GM19395 (cell line): ENCODE measurements at regions not wholly inside any gene's neighbourhood (a gene's known extent, or its start where the extent isn't known, plus 50 kb on each side); places are given as distances from the start of the nearest gene placed in this dataset.
A peak's percentile ranks its signal among the peaks of the same experiment; 100 is the strongest.

Experiments used
- ATAC-seq: cut with Tn5 transposase; IDR thresholded peaks from one replicate; pipeline ENCODE4 v1.9.1; 2021; ENCODE audit warnings: mild to moderate bottlenecking, moderate library complexity; ENCODE audit not compliant: unreplicated experiment

DNA sequence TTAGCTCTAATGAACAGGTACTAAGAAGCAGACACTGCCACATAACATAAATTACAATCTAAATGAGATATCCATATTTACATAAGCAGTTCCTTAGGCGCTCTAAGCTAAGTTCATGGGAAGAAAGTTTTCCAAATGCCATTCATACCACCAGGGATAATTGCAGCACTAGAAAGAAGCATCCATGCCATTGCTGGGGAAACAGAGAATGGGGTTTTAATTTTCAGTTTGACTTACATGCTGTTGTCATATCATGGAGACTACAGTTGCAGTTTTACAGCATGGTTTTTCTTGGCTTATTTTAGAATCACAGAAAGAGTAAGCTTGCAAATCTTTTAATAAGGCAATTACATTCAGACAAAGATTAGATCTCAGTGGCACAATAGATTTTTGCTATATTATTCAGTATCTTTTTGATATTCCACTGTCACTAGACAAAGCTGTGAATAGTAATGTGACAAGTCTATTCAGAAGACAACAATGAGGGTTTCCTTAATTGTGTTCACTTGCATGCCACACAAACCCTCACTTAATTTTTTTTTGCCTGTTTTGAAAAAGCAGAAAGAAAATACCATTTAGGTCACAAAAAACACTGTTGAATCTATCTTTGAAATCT, 108.4 kb upstream of the ELAVL2 start:
- ATAC-seq = no peak

DNA sequence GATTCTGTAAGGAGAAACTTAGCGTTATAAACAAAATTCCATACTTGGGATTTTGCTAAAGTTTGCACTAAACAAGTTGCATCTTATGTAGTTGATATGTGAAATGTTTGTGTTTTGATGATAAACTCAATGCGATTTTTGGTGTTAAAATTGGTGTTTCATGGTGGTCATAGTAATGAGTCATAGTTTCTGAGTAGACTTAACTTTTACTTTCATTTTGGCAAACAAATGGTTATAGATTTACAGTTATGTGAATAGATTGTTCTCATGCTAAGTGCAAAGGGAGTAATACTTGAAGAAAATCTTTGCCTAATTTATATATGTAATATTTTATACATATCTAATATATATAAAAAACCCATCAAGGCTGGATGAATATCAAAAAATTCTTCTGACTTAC, 107.3 kb upstream of the ELAVL2 start:
- ATAC-seq = no peak

DNA sequence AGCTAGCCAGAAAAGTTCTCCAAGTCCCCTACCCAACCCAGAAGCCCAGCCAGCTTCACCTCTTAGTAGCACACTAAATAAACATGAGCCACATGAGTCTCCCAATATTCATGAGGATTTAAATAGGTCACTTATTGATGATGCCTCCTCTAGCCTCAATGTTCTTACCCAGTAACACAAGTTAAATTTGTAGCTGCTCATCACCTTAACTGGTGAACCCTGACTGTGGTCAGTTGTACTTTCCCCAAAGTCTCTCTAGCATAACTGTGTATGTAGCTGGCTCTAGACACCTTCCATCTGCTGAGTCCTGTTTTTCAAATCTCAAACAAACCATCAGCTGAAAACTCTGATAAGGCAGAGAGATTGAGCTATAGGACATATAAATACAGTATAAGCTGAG, 100.3 kb upstream of the ELAVL2 start:
- ATAC-seq = peak; percentile 78

DNA sequence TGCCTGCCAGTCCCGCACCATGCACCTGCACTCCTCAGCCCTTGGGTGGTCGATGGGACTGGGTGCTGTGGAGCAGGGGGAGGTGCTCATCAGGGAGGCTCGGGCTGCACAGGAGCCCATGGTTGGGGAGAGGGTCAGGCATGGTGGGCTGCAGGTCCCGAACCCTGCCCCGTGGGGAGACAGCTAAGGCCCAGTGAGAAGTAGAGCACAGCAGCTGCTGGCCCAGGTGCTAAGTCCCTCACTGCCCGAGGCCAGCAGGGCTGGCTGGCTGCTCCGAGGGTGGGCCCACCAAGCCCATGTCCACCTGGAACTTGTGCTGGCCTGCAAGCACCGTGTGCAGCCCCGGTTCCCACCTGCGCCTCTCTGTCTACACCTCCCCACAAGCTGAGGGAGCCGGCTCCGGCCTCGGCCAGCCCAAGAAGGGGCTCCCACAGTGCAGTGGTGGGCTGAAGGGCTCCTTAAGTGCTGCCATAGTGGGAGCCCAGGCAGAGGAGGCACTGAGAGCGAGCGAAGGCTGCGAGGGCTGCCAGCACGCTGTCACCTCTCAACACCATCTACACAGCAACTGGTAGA, 88.5 kb upstream of the ELAVL2 start:
- no peak for ATAC-seq

DNA sequence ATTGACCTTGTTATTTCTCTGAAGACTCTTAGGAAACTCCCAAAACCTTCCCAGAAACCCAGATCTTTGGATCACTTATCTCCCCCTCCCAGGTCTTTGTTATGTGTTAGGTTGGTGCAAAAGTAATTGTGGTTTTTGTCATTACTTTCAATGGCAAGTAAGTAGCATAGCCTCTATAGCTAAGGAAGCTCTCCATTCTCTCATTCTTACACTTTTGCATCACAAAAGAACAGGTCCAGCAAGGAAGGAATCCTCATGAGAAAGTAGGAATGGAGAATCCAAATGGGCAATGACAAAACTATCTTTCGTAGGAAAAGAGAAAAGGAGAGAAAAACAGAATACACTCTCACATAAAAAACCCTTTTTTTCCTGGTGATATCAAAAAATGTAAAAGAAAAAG, 81.3 kb upstream of the ELAVL2 start:
- ATAC-seq = no peak

DNA sequence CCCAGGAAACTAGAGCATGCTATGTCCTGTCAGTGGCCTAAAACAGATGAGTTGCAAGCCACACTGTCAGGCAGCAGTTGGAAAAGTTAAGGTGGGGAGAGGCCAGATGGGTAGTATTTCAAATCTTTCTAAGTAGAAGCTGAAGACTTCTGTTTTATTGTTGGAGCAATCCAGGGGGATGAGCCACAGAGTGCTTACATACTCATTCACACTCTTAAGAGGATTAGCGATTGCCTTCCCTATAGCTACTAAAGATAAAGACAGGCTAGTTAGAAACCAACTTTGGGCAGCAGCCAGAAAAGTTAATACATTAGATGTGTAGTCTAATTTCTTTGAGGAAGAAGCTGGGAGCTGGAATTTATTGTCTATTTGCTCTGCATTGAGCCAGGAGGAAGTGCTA, 61.7 kb upstream of the ELAVL2 start:
- ATAC-seq = no peak
